K562 (cell line): ENCODE measurements at regions not wholly inside any gene's neighbourhood (a gene's known extent, or its start where the extent isn't known, plus 50 kb on each side); places are given as distances from the start of the nearest gene placed in this dataset.

Source experiments
- ATAC-seq: fragments of 200-7000 bp; cut with Tn5 transposase; 3 replicates; pipeline ENCODE4 v1.9.1; 2020; ENCODE audit warnings: moderate library complexity
- BruUV-seq: library from RNA; stranded (reverse); fragments of 400-500 nt; replicated peaks from 2 replicates; lab custom pipeline; 2021; lab: Mats Ljungman, UMichigan
- CTCF ChIA-PET: fragments of 300-600 bp; formaldehyde crosslinking; extraction: SDS; loops from one replicate; lab custom pipeline; 2021; ENCODE audit warnings: low intra/inter-chr PET ratio; lab: Yijun Ruan, JAX
- POLR2A ChIA-PET: fragments of 300-600, 350-650 bp; sonication (Branson Sonifier 250); formaldehyde crosslinking; extraction: SDS; loops from one replicate; lab custom pipeline; 2021; ENCODE audit warnings: antibody characterized with exemption, inconsistent platforms; lab: Yijun Ruan, JAX
- DNase-seq, 4 experiments: peaks; one replicate each; pipeline versions ENCODE4 v3.0.0 to v3.0.0-alpha.2; 2011 to 2018; ENCODE audit warnings: low spot score in 3 of 4, mixed read lengths in 3 of 4; ENCODE audit errors: extremely low read depth in 1 of 4
- FAIRE-seq: peaks from 2 replicates; lab custom pipeline; 2011; peaks lifted over from hg19 to GRCh38; lab: Jason Lieb, UNC
- H2AFZ ChIP-seq: 2 replicates; pipeline ENCODE4 v1.6.0; 2011; ENCODE audit warnings: low read depth, low read length, control low read depth, inconsistent platforms
- H3K27ac ChIP-seq: fragments of 200-600 bp; 3 replicates; pipeline ENCODE4 v1.8.0; 2011; ENCODE audit warnings: low read depth, mild to moderate bottlenecking, control low read depth, inconsistent platforms, low read length, moderate library complexity, mixed read lengths; ENCODE audit errors: extremely low read depth
- H3K27me3 ChIP-seq, 2 experiments: fragments of 300-600 bp in 1 of 2; 2 replicates in 1 of 2; 3 replicates in 1 of 2; pipeline versions ENCODE4 v1.6.0 to v1.8.0; 2011; ENCODE audit warnings: inconsistent platforms in 2 of 2, low read length in 2 of 2, mild to moderate bottlenecking in 1 of 2, mixed read lengths in 1 of 2, moderate library complexity in 1 of 2; ENCODE audit not compliant: control insufficient read depth in 2 of 2, insufficient read depth in 2 of 2
- H3K36me3 ChIP-seq: fragments of 300-600 bp; 3 replicates; pipeline ENCODE4 v1.8.0; 2011; ENCODE audit warnings: mild to moderate bottlenecking, low read length, inconsistent platforms; ENCODE audit not compliant: control insufficient read depth, insufficient read depth
- H3K4me1 ChIP-seq, 2 experiments: fragments of 200-600 bp in 1 of 2; replicated peaks in 1 of 2; 2 replicates in 1 of 2; 3 replicates in 1 of 2; pipeline versions ENCODE4 v1.5.1 to v1.8.0; 2011; ENCODE audit warnings: inconsistent platforms in 2 of 2, low read length in 2 of 2, mild to moderate bottlenecking in 1 of 2, mixed read lengths in 1 of 2, moderate library complexity in 1 of 2; ENCODE audit not compliant: control insufficient read depth in 2 of 2, insufficient read depth in 2 of 2
- H3K4me2 ChIP-seq: 2 replicates; pipeline ENCODE4 v1.6.1; 2011; ENCODE audit warnings: low read length, control low read depth, inconsistent platforms, mixed read lengths; ENCODE audit not compliant: insufficient read depth
- H3K4me3 ChIP-seq: fragments of 200-600 bp; sonication (generic), shearing (Covaris generic); 2 replicates; pipeline ENCODE4 v1.5.1; 2016; ENCODE audit warnings: control low read depth, inconsistent platforms
- H3K79me2 ChIP-seq: fragments of 200-600 bp; 3 replicates; pipeline ENCODE4 v1.8.0; 2011; ENCODE audit warnings: low read length, inconsistent platforms; ENCODE audit not compliant: control insufficient read depth, insufficient read depth
- H3K9ac ChIP-seq, 2 experiments: 2 replicates each; pipeline versions ENCODE4 v1.6.0 to v1.6.1; 2011; ENCODE audit warnings: low read depth in 2 of 2, low read length in 2 of 2, control low read depth in 1 of 2, inconsistent platforms in 1 of 2, mild to moderate bottlenecking in 1 of 2, mixed read lengths in 1 of 2; ENCODE audit not compliant: insufficient read depth in 1 of 2
- H3K9me1 ChIP-seq: one replicate; pipeline ENCODE4 v1.6.0; 2011; ENCODE audit warnings: inconsistent platforms, mild to moderate bottlenecking, low read length, moderate library complexity; ENCODE audit not compliant: control insufficient read depth, insufficient read depth
- H3K9me3 ChIP-seq: replicated peaks from 2 replicates; pipeline ENCODE4 v1.5.1; 2011; ENCODE audit warnings: low read depth, low read length, inconsistent platforms; ENCODE audit not compliant: control insufficient read depth, insufficient read depth
- H4K20me1 ChIP-seq: replicated peaks from 2 replicates; pipeline ENCODE4 v1.6.1; 2011; ENCODE audit warnings: low read length, inconsistent platforms, mixed read lengths; ENCODE audit not compliant: control insufficient read depth, insufficient read depth
- BMI1 ChIP-seq: fragments of 150-350 bp; IDR thresholded peaks from 2 replicates; pipeline ENCODE4 v1.6.1; 2014; ENCODE audit warnings: low read length
- CBFB ChIP-seq: sonication (generic); formaldehyde crosslinking; IDR thresholded peaks from 2 replicates; pipeline ENCODE4 v1.4.0; 2020; ENCODE audit warnings: mild to moderate bottlenecking, missing genetic modification reagents
- CEBPB ChIP-seq: fragments of 450-650 bp; IDR thresholded peaks from 2 replicates; pipeline ENCODE4 v1.6.1; 2016; ENCODE audit warnings: missing genetic modification characterization, missing compliant biosample characterization
- IRF2 ChIP-seq: sonication (generic); formaldehyde crosslinking; IDR thresholded peaks from 2 replicates; pipeline ENCODE4 v1.8.1; 2022; ENCODE audit warnings: mild to moderate bottlenecking, missing genetic modification reagents
- NRF1 ChIP-seq, 2 experiments: fragments of 450-650 bp; IDR thresholded peaks in 1 of 2; conservative IDR thresholded peaks in 1 of 2; 2 replicates each; pipeline ENCODE4 v1.6.1; 2014; ENCODE audit warnings: mild to moderate bottlenecking in 2 of 2
- ZBTB33 ChIP-seq: sonication (generic); formaldehyde crosslinking; IDR thresholded peaks from 2 replicates; pipeline ENCODE4 v1.8.1; 2023; ENCODE audit warnings: mild to moderate bottlenecking, missing genetic modification reagents
- WGBS: fragments of 100-300 bp; shearing (Covaris generic); methylation state at CpG from one replicate; pipeline ENCODE4 v1.1.6; 2016; ENCODE audit warnings: low coverage, mixed read lengths; ENCODE audit not compliant: insufficient coverage; ENCODE audit errors: missing lambda C conversion rate; 5-methylcytosine and 5-hydroxymethylcytosine counted together
- in situ Hi-C: fragments of 300-500 bp; cut with MboI; formaldehyde crosslinking; loops from 4 replicates; pipeline ENCODE4 v1.15.0; 2018; ENCODE audit warnings: inconsistent platforms, mixed read lengths
- intact Hi-C: fragments of 100-400 bp; cut with micrococcal nuclease; formaldehyde crosslinking; loops from 2 replicates; pipeline ENCODE4 v1.14.2; 2022
- TF ChIP-seq, protein P1 (sequence below): sonication (generic); formaldehyde crosslinking; IDR thresholded peaks from 2 replicates; pipeline ENCODE4 v1.8.0; 2022; ENCODE audit warnings: mild to moderate bottlenecking, missing genetic modification reagents

DNA sequence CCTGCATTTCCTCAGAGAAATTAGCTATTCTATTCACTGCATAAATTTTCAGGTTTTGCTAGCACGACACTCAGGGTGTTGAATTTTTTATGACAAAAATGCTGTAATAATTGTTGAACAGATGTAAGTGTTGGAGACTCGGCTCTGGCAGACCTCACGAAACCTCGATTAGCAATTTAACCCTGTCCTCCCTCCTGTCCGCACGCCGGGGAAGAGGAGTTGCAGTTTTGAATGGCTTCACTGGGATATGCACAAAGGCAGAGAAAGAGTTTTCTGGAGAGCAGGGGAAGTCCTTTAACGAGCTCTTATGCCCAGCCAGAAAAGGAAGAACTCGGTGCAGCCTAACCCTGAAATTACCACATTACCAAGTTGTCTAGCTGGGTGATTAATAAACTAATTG, 661.1 kb downstream of the VRK1 start:
- no TSS peak for BruUV-seq
- Histone ChIP-seq H3K4me3 (no peak overlapping the region), H3K9ac (no peak overlapping the region), H3K36me3 (no peaks in the 10 kb centered on the region), H3K79me2 (no peaks in the 10 kb centered on the region), H3K4me1 (no peaks in the 10 kb centered on the region), H3K9me3 (no peaks in the 10 kb centered on the region), H2AFZ (no peak overlapping the region), H3K9me1 (no peaks in the 10 kb centered on the region), H3K4me2 (no peak overlapping the region), H3K27ac (no peak overlapping the region), H3K27me3 (peaks cover 0 to 5% of the 10 kb centered on the region in 2 experiments; a peak in 1 of 5 replicates), H4K20me1 (no peaks in the 10 kb centered on the region)
- no peak for DNase-seq
- no peak for ATAC-seq
- no peak for TF ChIP-seq CBFB (CRISPR knock-in tag)
- TF ChIP-seq ZBTB33 = no peak
- TF ChIP-seq BMI1 = no peak
- no peak for TF ChIP-seq IRF2 (CRISPR knock-in tag)
- no peak for TF ChIP-seq CEBPB
- TF ChIP-seq, protein P1, sequence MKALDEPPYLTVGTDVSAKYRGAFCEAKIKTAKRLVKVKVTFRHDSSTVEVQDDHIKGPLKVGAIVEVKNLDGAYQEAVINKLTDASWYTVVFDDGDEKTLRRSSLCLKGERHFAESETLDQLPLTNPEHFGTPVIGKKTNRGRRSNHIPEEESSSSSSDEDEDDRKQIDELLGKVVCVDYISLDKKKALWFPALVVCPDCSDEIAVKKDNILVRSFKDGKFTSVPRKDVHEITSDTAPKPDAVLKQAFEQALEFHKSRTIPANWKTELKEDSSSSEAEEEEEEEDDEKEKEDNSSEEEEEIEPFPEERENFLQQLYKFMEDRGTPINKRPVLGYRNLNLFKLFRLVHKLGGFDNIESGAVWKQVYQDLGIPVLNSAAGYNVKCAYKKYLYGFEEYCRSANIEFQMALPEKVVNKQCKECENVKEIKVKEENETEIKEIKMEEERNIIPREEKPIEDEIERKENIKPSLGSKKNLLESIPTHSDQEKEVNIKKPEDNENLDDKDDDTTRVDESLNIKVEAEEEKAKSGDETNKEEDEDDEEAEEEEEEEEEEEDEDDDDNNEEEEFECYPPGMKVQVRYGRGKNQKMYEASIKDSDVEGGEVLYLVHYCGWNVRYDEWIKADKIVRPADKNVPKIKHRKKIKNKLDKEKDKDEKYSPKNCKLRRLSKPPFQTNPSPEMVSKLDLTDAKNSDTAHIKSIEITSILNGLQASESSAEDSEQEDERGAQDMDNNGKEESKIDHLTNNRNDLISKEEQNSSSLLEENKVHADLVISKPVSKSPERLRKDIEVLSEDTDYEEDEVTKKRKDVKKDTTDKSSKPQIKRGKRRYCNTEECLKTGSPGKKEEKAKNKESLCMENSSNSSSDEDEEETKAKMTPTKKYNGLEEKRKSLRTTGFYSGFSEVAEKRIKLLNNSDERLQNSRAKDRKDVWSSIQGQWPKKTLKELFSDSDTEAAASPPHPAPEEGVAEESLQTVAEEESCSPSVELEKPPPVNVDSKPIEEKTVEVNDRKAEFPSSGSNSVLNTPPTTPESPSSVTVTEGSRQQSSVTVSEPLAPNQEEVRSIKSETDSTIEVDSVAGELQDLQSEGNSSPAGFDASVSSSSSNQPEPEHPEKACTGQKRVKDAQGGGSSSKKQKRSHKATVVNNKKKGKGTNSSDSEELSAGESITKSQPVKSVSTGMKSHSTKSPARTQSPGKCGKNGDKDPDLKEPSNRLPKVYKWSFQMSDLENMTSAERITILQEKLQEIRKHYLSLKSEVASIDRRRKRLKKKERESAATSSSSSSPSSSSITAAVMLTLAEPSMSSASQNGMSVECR = no peak
- TF ChIP-seq NRF1 (conservative IDR thresholded peaks at IDR 0.05 in 1 of 2, IDR thresholded peaks at IDR 0.05 in 1 of 2) = no peak
- WGBS = 6% methylated on average over 5 of the region's 9 CpGs
- intact Hi-C loops (no loop called here), in situ Hi-C loops (no loop called here)
- no peak for FAIRE-seq
- ChIA-PET CTCF (no interaction called here), POLR2A (no interaction called here)
